Activated naive CD8-positive, alpha-beta T cell treated with anti-CD3 and anti-CD28 coated beads for 36 hours (primary cell): ENCODE measurements at regions not wholly inside any gene's neighbourhood (a gene's known extent, or its start where the extent isn't known, plus 50 kb on each side); places are given as distances from the start of the nearest gene placed in this dataset.
"Not testable (repeated sequence)": the region's sequence is repeated elsewhere in the genome, so short reads cannot be mapped to it uniquely, and the experiment has no call there.

Experiments
- DNase-seq: peaks from one replicate; pipeline ENCODE4 v3.0.0; 2021
- H3K27ac Mint-ChIP-seq: one replicate; pipeline ENCODE4 v1.8.0; 2022; ENCODE audit warnings: mild to moderate bottlenecking, moderate library complexity, mixed read lengths
- H3K27me3 Mint-ChIP-seq: one replicate; pipeline ENCODE4 v1.8.0; 2022; ENCODE audit warnings: mild to moderate bottlenecking, mixed read lengths
- H3K36me3 Mint-ChIP-seq: one replicate; pipeline ENCODE4 v1.8.0; 2021; ENCODE audit warnings: mild to moderate bottlenecking, mixed read lengths
- H3K4me1 Mint-ChIP-seq: one replicate; pipeline ENCODE4 v1.8.0; 2021; ENCODE audit warnings: mixed read lengths
- H3K4me3 Mint-ChIP-seq: one replicate; pipeline ENCODE4 v1.8.0; 2022; ENCODE audit warnings: mild to moderate bottlenecking, moderate library complexity, mixed read lengths
- H3K9me3 Mint-ChIP-seq: one replicate; pipeline ENCODE4 v1.8.0; 2022; ENCODE audit warnings: mixed read lengths

DNA sequence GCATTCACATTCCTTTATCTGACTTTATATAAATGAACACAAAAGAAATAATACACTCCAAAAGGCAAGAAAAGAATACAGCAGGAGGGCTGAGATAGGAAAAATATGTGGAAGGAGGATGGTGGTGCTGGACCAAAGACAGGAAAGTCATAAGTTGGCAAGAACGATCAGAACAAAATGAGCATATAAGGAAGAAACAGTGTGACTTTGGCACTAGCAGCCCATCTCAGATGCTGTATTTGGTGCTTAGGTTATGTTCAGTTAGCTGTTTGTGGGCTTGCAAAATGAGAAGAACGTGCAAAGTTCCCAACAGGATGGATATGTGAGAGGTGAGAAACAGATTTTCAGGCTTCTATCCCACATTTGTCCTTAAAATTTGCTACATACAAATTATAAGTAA lies 719.8 kb upstream of the ADGRL4 start:
- Mint-ChIP-seq H3K4me3 (no peak overlapping the region), H3K9me3 (peaks cover 3% of the 10 kb centered on the region), H3K4me1 (no peaks in the 10 kb centered on the region), H3K27me3 (no peaks in the 10 kb centered on the region), H3K27ac (no peak overlapping the region), H3K36me3 (no peaks in the 10 kb centered on the region)
- DNase-seq = no peak

DNA sequence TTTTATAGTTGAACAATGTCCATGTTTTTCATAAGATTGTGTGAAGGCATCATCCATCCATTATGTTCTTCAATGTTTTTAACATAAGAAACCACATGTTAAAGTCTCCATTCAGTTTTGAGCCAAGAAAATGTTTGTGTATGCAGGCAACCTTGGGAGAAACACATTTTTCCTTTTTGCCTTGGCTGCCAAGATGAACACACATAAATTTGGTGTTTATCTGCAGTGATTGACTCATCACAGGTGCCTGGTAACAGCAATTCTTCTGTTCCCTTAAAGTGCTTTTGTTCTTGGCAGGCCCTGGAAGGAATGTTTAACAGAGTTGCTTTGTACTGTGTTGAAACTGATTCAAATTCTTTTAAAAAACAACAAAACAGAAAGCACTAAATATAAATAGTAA lies 709.9 kb upstream of the ADGRL4 start:
- Mint-ChIP-seq H3K27me3 (no peaks in the 10 kb centered on the region), H3K27ac (no peak overlapping the region), H3K4me1 (no peaks in the 10 kb centered on the region), H3K4me3 (no peak overlapping the region), H3K9me3 (peaks cover 5% of the 10 kb centered on the region), H3K36me3 (no peaks in the 10 kb centered on the region)
- no peak for DNase-seq

DNA sequence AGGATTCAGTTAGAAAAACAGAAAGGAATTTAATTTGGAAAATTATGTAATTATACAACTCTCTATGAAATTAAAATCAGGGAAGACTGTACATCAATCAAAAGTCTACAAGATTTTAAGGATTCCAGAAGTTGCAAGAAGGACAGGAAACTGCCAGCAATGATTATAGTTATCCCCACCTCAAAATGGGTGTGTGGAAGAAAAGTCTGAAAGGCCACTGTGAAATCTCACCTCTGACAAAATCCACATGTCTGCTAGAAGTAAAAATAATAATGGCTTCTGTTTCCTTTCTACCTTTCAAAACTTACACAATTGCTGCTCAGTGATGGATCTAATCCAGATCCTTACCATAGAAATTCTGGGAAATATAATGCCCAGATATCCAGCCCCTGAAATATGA lies 708.1 kb upstream of the ADGRL4 start:
- H3K36me3 Mint-ChIP-seq = no peaks in the 10 kb centered on the region
- no peaks in the 10 kb centered on the region for H3K27me3 Mint-ChIP-seq
- DNase-seq = no peak
- no peak overlapping the region for H3K4me3 Mint-ChIP-seq
- no peaks in the 10 kb centered on the region for H3K4me1 Mint-ChIP-seq
- H3K27ac Mint-ChIP-seq = no peak overlapping the region
- peaks cover under 1% of the 10 kb centered on the region for H3K9me3 Mint-ChIP-seq

DNA sequence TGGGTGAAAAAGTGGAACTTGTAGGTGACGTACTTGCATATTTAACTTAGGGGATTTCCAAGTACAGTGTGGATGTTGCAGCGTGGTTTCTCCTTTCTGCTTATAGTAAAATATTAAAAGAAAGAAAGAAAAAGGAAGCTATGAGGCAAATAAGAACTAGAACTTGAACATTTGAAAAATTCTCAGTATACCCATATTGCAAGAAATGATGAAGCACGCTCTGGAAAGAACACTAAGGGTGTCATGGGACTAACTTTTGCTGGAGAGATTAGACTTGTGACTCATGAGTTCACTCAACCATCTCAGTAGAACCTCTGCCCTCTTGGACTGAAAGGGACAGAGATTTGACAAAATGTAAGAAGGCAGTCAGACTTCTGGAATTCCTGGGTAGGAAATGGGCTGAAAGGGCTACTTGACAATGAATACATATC lies 704.5 kb upstream of the ADGRL4 start:
- Mint-ChIP-seq H3K4me1 (no peaks in the 10 kb centered on the region), H3K4me3 (no peak overlapping the region), H3K27me3 (no peaks in the 10 kb centered on the region), H3K9me3 (no peaks in the 10 kb centered on the region), H3K27ac (no peak overlapping the region), H3K36me3 (no peaks in the 10 kb centered on the region)
- no peak for DNase-seq

- Mint-ChIP-seq H3K27me3 (no peaks in the 10 kb centered on the region), H3K4me3 (no peak overlapping the region), H3K9me3 (peaks cover 2% of the 10 kb centered on the region), H3K36me3 (no peaks in the 10 kb centered on the region), H3K4me1 (no peaks in the 10 kb centered on the region), H3K27ac (no peak overlapping the region)
- no peak for DNase-seq
These were observed 702.2 kb upstream of the ADGRL4 start for GRCh38 chr1:79708646-79709265.

GRCh38 chr1:79705218-79705617 lies 698.7 kb upstream of the ADGRL4 start:
- H3K4me1 Mint-ChIP-seq = no peaks in the 10 kb centered on the region
- no peak overlapping the region for H3K27ac Mint-ChIP-seq
- no peak overlapping the region for H3K4me3 Mint-ChIP-seq
- no peaks in the 10 kb centered on the region for H3K27me3 Mint-ChIP-seq
- DNase-seq = no peak
- H3K9me3 Mint-ChIP-seq = peaks cover 8% of the 10 kb centered on the region
- H3K36me3 Mint-ChIP-seq = no peaks in the 10 kb centered on the region

DNA sequence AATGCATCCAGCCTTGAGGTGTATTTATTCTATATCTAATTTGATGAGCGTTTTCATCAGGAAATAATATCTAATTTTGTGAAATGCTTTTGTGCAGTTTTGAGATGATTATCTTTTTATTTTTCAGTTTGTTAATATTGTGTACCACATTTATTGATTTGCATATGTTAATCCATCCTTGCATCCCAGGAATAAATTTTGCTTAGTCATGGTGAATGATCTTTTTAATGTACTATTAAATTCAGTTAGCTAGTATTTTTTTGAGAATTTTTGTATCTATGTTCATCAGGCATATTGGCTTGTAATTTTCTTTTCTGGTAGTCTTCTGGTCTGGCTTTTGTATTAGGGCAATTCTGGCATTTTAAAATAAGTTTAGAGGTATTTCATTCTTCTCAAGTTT lies 697.5 kb upstream of the ADGRL4 start:
- Mint-ChIP-seq H3K4me3 (no peak overlapping the region), H3K9me3 (peaks cover 10% of the 10 kb centered on the region), H3K27me3 (no peaks in the 10 kb centered on the region), H3K4me1 (no peaks in the 10 kb centered on the region), H3K27ac (no peak overlapping the region), H3K36me3 (no peaks in the 10 kb centered on the region)
- DNase-seq = no peak

- not testable (repeated sequence) for DNase-seq, H3K36me3 Mint-ChIP-seq, H3K27me3 Mint-ChIP-seq, H3K4me3 Mint-ChIP-seq, H3K27ac Mint-ChIP-seq, H3K4me1 Mint-ChIP-seq
- peaks cover 15% of the 10 kb centered on the region for H3K9me3 Mint-ChIP-seq
These were observed 695.9 kb upstream of the ADGRL4 start for GRCh38 chr1:79702336-79702999.

DNA sequence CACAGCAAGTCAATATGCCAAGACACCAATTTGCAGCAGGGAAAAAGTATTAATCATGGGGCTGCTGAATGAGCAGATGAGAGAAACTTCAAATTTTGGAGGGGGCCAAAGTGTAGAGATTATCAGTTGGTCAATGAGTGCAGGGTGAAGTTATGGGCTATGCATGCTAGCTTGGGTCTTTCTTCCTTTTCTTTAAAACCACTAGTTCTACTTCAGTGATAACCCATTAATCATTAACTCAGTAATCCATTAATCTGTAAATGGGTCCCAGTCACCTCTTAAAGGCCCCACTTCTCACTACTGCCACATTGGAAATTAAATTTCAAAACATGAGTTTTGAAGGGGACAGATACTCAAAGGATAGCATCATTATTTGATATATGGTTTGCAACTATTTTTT lies 688.6 kb upstream of the ADGRL4 start:
- no peak for DNase-seq
- peaks cover 7% of the 10 kb centered on the region for H3K9me3 Mint-ChIP-seq

GRCh38 chr1:79694241-79694640 lies 687.7 kb upstream of the ADGRL4 start:
- H3K4me3 Mint-ChIP-seq = no peak overlapping the region
- DNase-seq = no peak
- H3K9me3 Mint-ChIP-seq = peaks cover 7% of the 10 kb centered on the region
- H3K27me3 Mint-ChIP-seq = no peaks in the 10 kb centered on the region
- H3K27ac Mint-ChIP-seq = no peak overlapping the region
- H3K36me3 Mint-ChIP-seq = no peaks in the 10 kb centered on the region
- H3K4me1 Mint-ChIP-seq = no peaks in the 10 kb centered on the region

More for the DNA sequence above, 688.6 kb upstream of the ADGRL4 start:
- Mint-ChIP-seq H3K4me1 (no peaks in the 10 kb centered on the region), H3K27me3 (no peaks in the 10 kb centered on the region), H3K4me3 (no peak overlapping the region), H3K36me3 (no peaks in the 10 kb centered on the region), H3K27ac (no peak overlapping the region)

DNA sequence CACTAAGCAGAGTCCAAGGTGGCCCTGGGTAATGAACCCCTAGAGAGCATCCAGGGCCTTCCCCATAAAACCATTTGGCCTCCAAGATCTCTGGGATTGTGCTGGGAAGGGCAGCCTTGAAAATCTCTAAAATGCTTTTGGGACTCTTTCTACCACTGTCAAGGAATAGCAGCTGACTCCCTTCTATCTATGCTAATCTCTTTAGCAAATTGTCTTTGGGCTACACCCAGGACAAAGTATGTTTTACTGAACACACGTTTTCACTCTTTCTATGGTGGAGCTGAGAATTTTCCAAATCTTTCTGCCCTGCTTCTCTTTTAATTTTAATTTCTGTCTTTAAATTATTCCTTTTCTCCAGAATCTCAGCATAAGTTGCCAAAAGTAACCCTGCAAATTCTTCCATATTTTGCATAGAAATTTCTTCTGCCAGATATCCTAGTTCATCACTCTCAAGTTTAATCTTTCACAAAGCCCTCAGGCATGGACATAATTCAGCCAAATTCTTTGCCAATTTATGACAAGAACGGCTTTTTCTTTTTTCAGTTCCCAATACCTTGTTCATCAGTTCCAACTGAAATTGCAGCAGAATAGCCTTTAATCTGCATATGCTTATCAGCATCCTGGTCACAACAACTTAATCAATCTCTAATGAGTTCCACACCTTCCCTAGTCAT lies 687.0 kb upstream of the ADGRL4 start:
- H3K36me3 Mint-ChIP-seq = no peaks in the 10 kb centered on the region
- H3K27ac Mint-ChIP-seq = no peak overlapping the region
- H3K9me3 Mint-ChIP-seq = peaks cover under 1% of the 10 kb centered on the region
- DNase-seq = no peak
- H3K27me3 Mint-ChIP-seq = no peaks in the 10 kb centered on the region
- H3K4me1 Mint-ChIP-seq = no peaks in the 10 kb centered on the region
- no peak overlapping the region for H3K4me3 Mint-ChIP-seq

GRCh38 chr1:79692519-79692918 lies 686.0 kb upstream of the ADGRL4 start:
- DNase-seq = no peak
- no peaks in the 10 kb centered on the region for H3K4me1 Mint-ChIP-seq
- no peak overlapping the region for H3K4me3 Mint-ChIP-seq
- no peaks in the 10 kb centered on the region for H3K9me3 Mint-ChIP-seq
- no peaks in the 10 kb centered on the region for H3K36me3 Mint-ChIP-seq
- H3K27ac Mint-ChIP-seq = no peak overlapping the region
- H3K27me3 Mint-ChIP-seq = no peaks in the 10 kb centered on the region

DNA sequence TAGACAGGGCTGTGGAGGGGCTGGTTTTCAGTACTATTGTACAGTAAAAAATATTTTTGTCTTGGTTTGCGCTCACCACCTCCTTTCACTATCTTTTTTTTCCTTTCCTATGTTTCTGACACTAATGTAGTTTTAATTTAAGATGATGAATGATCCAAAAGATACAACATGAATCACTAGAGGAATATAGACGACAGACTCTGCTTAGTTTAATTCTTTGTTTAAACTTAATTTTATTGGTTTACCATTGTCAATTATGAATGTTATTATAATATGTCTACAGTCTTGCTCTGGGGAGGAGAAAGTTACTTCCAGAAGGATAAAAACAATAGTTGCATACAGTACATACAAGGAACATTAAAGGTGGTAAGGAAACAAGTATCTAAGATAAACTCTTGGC lies 682.4 kb upstream of the ADGRL4 start:
- Mint-ChIP-seq H3K9me3 (peaks cover 5% of the 10 kb centered on the region), H3K36me3 (no peaks in the 10 kb centered on the region), H3K27me3 (no peaks in the 10 kb centered on the region), H3K4me1 (no peaks in the 10 kb centered on the region), H3K27ac (no peak overlapping the region), H3K4me3 (no peak overlapping the region)
- DNase-seq = no peak

DNA sequence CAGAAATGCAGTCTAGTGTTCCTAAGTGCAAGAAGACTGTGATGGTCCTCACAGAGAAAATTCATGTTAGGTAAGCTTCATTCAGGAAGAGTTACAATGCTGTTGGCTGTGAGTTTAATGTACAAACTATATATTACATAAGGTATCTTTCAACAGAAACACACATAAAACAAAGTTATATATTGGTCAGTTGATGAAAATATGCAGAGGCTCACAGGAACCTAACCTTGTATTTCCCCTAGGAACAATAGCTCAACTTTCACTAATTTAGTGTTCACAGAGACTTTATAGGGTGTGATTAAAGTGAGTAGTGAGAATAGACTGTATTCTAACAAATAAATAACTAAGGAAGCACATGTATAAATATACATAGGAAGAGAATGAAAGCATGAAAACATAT lies 676.9 kb upstream of the ADGRL4 start:
- Mint-ChIP-seq H3K4me1 (no peaks in the 10 kb centered on the region), H3K27ac (no peak overlapping the region), H3K9me3 (peaks cover 17% of the 10 kb centered on the region), H3K4me3 (no peak overlapping the region), H3K36me3 (no peaks in the 10 kb centered on the region), H3K27me3 (no peaks in the 10 kb centered on the region)
- DNase-seq = no peak

GRCh38 chr1:79682478-79682877 lies 675.9 kb upstream of the ADGRL4 start:
- no peak overlapping the region for H3K27ac Mint-ChIP-seq
- H3K36me3 Mint-ChIP-seq = no peaks in the 10 kb centered on the region
- no peaks in the 10 kb centered on the region for H3K27me3 Mint-ChIP-seq
- no peak for DNase-seq
- H3K4me3 Mint-ChIP-seq = no peak overlapping the region
- H3K9me3 Mint-ChIP-seq = peaks cover 17% of the 10 kb centered on the region
- no peaks in the 10 kb centered on the region for H3K4me1 Mint-ChIP-seq

GRCh38 chr1:79681382-79681781 lies 674.9 kb upstream of the ADGRL4 start:
- no peak overlapping the region for H3K4me3 Mint-ChIP-seq

More at GRCh38 chr1:79681382-79681781, 674.9 kb upstream of the ADGRL4 start:
- Mint-ChIP-seq H3K36me3 (no peaks in the 10 kb centered on the region), H3K27me3 (no peaks in the 10 kb centered on the region), H3K9me3 (peaks cover 17% of the 10 kb centered on the region), H3K27ac (no peak overlapping the region), H3K4me1 (no peaks in the 10 kb centered on the region)
- no peak for DNase-seq
